PC-9 (cell line): ENCODE measurements at regions not wholly inside any gene's neighbourhood (a gene's known extent, or its start where the extent isn't known, plus 50 kb on each side); places are given as distances from the start of the nearest gene placed in this dataset.

Experiments
- EZH2 ChIP-seq: fragments of 200-600 bp; sonication (generic); IDR thresholded peaks from 2 replicates; pipeline ENCODE4 v1.8.0; 2017; ENCODE audit warnings: antibody characterized with exemption, low read depth
- TF ChIP-seq, protein P1 (sequence below): fragments of 200-600 bp; sonication (generic); conservative IDR thresholded peaks from 2 replicates; pipeline ENCODE4 v1.6.1; 2017; ENCODE audit warnings: mixed run types, antibody characterized with exemption, mild to moderate bottlenecking, moderate library complexity

DNA sequence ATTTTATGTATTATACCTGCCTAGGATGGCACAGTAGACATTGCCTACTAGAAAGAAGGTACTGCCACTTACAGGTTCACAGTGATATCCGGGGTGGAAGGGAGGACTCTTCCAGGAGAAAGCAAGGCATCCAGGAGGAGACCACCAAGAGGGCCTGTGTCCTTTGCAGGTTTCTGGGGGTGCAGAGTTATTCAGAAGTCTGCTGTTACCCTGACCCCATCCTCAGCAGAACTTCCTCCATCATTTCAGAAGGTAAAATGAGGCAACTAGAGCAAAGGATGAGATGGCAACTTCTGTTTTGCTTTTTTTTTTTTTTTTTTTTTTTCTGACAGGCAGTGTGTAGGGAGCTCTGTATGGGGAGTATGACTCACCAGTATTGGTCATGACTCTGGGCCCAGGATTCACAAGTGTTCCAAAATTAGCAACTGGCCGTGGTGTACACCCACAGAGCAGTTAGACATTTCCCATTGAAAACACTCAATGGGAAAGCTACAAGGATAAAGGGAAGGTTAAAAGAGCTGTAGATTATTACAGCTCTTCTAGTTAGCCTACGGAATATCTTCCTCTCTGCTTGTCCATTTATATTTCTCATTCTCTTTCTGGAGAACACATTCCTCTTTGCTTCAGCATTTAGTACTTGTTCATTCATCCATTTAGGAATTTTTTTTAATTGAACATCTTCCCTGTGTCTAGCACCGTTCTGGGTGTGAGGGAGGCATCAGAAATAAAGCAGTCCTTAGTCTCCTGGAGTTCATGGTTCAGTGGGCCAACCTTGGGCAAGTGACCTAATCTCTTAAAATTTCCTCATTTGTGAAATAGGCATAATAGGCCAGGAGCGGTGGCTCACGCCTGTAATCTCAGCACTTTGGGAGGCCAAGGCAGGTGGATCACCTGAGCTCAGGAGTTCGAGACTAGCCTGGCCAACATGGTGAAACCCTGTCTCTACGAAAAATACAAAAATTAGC, 50.5 kb upstream of the PPP2R5A start:
- TF ChIP-seq, protein P1, sequence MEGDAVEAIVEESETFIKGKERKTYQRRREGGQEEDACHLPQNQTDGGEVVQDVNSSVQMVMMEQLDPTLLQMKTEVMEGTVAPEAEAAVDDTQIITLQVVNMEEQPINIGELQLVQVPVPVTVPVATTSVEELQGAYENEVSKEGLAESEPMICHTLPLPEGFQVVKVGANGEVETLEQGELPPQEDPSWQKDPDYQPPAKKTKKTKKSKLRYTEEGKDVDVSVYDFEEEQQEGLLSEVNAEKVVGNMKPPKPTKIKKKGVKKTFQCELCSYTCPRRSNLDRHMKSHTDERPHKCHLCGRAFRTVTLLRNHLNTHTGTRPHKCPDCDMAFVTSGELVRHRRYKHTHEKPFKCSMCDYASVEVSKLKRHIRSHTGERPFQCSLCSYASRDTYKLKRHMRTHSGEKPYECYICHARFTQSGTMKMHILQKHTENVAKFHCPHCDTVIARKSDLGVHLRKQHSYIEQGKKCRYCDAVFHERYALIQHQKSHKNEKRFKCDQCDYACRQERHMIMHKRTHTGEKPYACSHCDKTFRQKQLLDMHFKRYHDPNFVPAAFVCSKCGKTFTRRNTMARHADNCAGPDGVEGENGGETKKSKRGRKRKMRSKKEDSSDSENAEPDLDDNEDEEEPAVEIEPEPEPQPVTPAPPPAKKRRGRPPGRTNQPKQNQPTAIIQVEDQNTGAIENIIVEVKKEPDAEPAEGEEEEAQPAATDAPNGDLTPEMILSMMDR = no peak
- TF ChIP-seq EZH2 = no peak
